ENCODE measurements at regions not wholly inside any gene's neighbourhood (a gene's known extent, or its start where the extent isn't known, plus 50 kb on each side); places are given as distances from the start of the nearest gene placed in this dataset.

GRCh38 chr6:5904532-5904931 lies 102.2 kb downstream of the NRN1 start:
- H2AFZ ChIP-seq (ENCODE audit: low read length) = no peak overlapping the region
- H3K4me1 Mint-ChIP-seq = no peaks in the 10 kb centered on the region

More at GRCh38 chr6:5904532-5904931, 102.2 kb downstream of the NRN1 start:
- Mint-ChIP-seq H3K4me3 (no peak overlapping the region), H3K9me3 (no peaks in the 10 kb centered on the region), H3K36me3 (ENCODE audit: insufficient read depth in 1 of 3, low read depth in 3 of 3) (no peaks in the 10 kb centered on the region), H3K27ac (no peak overlapping the region), H3K27me3 (ENCODE audit: low read depth) (peaks cover 1% of the 10 kb centered on the region)
- Histone ChIP-seq H3K27me3 (ENCODE audit: insufficient read depth, low read length) (no peaks in the 10 kb centered on the region), H3K9me3 (ENCODE audit: control insufficient read depth, low read depth, low read length) (no peaks in the 10 kb centered on the region), H2BK20ac (ENCODE audit: low read depth, low read length, poor library complexity, severe bottlenecking) (no peak overlapping the region), H3T11ph (ENCODE audit: low read length) (no peak overlapping the region), H2BK120ac (ENCODE audit: low read depth, low read length, poor library complexity, severe bottlenecking) (no peak overlapping the region), H2AK5ac (ENCODE audit: insufficient read length, low read length) (no peak overlapping the region), H4K91ac (ENCODE audit: insufficient read length, low read depth, low read length) (no peak overlapping the region), H3K23me2 (ENCODE audit: insufficient read length, low read depth, low read length, poor library complexity, severe bottlenecking) (no peaks in the 10 kb centered on the region), H3K79me2 (ENCODE audit: insufficient read depth, low read length) (no peaks in the 10 kb centered on the region), H3K27ac (ENCODE audit: insufficient read length, low read depth, low read length) (no peak overlapping the region), H4K5ac (ENCODE audit: insufficient read length, low read depth, low read length) (no peak overlapping the region), H3K79me1 (ENCODE audit: insufficient read depth, low read depth, low read length, poor library complexity, severe bottlenecking) (no peaks in the 10 kb centered on the region), H3K4ac (ENCODE audit: low read depth, low read length) (no peak overlapping the region), H4K8ac (replicated peaks; ENCODE audit: insufficient read length, low read depth, low read length) (no peak overlapping the region), H2BK15ac (ENCODE audit: low read depth, low read length) (no peak overlapping the region), H4K20me1 (ENCODE audit: control insufficient read depth, insufficient read depth, insufficient read length) (no peaks in the 10 kb centered on the region), H3K23ac (ENCODE audit: insufficient read length, low read depth, low read length) (no peak overlapping the region), H3K56ac (ENCODE audit: insufficient read length, low read depth, low read length) (no peak overlapping the region), H3K4me2 (ENCODE audit: insufficient read depth, insufficient read length, low read length) (no peak overlapping the region), H3K18ac (ENCODE audit: insufficient read length, low read depth, low read length) (no peak overlapping the region), H3K9ac (ENCODE audit: extremely low read depth, insufficient read length, low read length) (no peak overlapping the region), H3K14ac (ENCODE audit: insufficient read depth, low read length) (no peak overlapping the region), H2BK5ac (ENCODE audit: insufficient read length, low read length) (no peak overlapping the region), H2BK12ac (ENCODE audit: insufficient read length, low read depth, low read length) (no peak overlapping the region), H3K4me1 (ENCODE audit: insufficient read depth, low read length) (no peaks in the 10 kb centered on the region)
- DNase-seq = no peak
- TF ChIP-seq, protein P1, sequence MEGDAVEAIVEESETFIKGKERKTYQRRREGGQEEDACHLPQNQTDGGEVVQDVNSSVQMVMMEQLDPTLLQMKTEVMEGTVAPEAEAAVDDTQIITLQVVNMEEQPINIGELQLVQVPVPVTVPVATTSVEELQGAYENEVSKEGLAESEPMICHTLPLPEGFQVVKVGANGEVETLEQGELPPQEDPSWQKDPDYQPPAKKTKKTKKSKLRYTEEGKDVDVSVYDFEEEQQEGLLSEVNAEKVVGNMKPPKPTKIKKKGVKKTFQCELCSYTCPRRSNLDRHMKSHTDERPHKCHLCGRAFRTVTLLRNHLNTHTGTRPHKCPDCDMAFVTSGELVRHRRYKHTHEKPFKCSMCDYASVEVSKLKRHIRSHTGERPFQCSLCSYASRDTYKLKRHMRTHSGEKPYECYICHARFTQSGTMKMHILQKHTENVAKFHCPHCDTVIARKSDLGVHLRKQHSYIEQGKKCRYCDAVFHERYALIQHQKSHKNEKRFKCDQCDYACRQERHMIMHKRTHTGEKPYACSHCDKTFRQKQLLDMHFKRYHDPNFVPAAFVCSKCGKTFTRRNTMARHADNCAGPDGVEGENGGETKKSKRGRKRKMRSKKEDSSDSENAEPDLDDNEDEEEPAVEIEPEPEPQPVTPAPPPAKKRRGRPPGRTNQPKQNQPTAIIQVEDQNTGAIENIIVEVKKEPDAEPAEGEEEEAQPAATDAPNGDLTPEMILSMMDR (conservative IDR thresholded peaks at IDR 0.05) = no peak
- WGBS (ENCODE audit: extremely low coverage, insufficient read length, low lambda C conversion rate) = no CpG with 5 or more reads among the region's 4 CpGs
